KBM-7 (cell line): ENCODE measurements at regions not wholly inside any gene's neighbourhood (a gene's known extent, or its start where the extent isn't known, plus 50 kb on each side); places are given as distances from the start of the nearest gene placed in this dataset.

Experiments used
- DNase-seq: peaks from one replicate; pipeline ENCODE4 v3.0.0-alpha.2; 2015
- in situ Hi-C: fragments of 300-500 bp; cut with MboI; formaldehyde crosslinking; loops from 2 replicates; pipeline ENCODE4 v1.14.3; 2020; ENCODE audit warnings: low sequenced_read_pairs, low pct_unique_long_range_greater_than_20kb, mixed read lengths

DNA sequence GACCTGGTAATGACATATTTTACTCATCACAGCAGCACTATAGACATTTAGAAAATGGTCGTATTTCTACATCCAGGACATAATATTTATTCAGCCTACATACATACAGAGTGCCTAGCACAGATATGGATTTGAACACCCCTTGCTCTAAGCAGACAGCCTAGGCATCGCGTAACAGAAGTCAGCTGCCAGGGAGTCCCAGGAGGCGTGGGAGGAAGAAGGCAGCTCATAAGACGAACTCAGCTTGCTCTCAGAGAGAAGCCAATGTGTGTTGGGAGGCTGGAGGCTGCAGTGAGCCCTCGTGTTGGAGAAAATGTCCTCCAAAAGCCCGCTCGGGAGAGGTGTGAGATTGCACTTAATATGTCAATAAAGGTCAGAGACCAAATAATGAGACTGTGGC lies 131.6 kb downstream of the BCOR start:
- in situ Hi-C loops = no loop called here
- no peak for DNase-seq

- in situ Hi-C loops = no loop called here
- no peak for DNase-seq
Measured at GRCh38 chrX:39967348-39967747, 130.4 kb downstream of the BCOR start.

DNA sequence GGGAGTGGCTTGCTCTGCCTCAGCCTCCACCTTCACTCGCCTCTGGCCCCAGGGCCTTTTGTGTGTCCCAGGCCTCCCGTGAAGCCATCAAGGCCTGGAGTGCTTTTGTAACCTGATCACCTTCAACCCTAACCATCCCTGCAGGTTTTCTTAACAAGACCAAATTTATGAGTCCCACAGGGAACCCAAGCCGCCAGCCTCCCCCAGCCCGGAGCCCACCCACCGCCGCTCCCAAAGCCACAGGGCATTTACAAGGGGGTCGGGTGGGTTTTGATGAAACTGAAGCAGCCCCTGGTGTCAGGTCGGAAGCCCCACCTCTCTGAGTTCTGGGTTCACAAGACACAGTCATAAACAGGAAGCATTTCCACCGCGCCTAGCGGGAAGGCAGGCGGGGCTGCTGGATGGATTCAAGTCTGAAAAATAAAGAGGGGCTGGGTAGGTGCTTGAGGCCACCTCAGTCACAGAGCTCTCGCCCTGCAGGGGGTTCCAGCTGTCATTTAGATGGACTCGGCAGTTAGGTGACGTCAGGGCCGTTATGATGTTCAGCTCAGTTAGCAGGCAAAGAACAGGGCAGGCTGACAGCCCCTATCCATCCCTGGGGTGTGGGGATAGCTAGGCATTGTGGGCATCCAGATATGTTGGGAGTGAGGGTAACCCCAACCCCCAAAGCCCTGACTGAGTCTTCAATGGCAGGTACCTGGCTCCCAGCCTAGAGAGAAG lies 128.5 kb downstream of the BCOR start:
- peak; percentile 54 for DNase-seq

DNA sequence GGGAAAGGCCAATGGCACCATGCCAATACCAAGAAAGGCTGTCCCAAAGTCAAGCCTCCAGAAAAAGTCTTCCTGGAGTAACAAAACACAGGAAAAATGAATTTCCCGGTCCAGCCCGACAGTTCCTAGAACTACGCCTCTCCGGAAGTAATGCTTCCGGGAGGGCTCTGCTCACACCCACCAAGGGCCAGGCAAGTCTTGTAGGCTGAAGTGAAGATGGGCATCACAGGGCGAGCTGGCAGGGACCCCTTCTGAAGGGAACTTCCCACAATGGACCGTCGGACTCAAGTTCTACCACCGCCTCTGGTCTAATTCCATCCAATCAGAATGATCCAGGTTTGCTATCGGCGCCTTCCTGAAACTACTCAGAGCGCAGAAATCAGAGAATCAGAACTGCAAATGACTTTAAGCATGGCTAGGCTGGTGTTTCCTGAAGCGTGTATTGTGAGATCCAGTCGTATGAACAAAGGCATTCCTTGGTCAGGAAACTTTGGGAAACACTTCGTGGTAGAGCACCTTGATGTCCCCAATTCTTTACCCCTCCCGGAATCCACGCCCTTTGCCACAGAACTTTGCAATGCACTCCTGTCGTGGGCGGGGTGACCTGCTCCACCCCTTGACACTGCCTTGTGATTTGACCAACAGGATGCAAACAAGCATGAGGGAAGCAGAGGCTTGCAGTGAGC lies 127.8 kb downstream of the BCOR start:
- in situ Hi-C loops = no loop called here
- DNase-seq = no peak

More for the DNA sequence above, 128.5 kb downstream of the BCOR start:
- in situ Hi-C loops = no loop called here

- no peak for DNase-seq
- in situ Hi-C loops = no loop called here
Measured at GRCh38 chrX:39971760-39972159, 126.0 kb downstream of the BCOR start.

DNA sequence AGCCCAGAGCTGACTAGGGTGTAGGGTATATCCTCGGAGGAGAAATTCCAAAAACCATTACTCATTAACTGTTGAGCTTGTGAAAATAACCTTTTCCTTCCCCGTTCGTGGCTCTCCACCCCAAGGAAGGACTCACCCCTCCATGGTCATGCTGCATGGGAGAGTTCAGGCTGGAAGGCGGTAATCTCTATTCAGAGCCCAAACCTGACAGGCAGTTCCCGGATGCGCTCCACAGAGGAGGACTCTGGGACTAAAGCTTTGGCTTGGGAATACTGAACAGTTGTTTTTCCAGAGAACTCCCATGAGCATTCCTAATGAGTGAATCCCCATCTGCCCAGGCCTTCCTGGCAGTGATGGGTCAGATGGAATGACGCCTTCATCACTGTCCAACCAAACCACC lies 125.4 kb downstream of the BCOR start:
- in situ Hi-C loops = no loop called here
- DNase-seq = no peak

DNA sequence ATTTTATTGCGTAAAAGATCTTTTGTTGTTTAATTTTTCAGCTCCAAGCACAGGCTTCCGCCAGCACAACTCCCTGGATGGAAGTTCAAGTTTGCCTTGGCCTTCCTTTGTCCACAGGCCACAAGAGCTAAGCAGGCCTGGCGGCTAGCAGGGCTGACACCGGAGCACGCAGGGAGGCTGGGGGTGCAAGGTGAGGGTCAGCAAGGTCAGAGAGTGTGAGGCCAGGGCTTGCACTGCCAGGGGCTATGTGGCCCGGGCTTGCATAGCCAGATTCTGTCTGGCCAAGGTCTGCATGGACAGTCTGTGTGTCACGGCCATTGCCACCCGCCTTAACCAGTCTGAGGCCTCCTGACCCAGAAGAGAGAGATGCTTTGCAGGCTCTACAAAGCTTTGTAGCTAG lies 123.9 kb downstream of the BCOR start:
- in situ Hi-C loops = no loop called here

GRCh38 chrX:39974270-39974669 lies 123.5 kb downstream of the BCOR start:
- in situ Hi-C loops = no loop called here
- DNase-seq = no peak

More for the DNA sequence above, 123.9 kb downstream of the BCOR start:
- DNase-seq = no peak

DNA sequence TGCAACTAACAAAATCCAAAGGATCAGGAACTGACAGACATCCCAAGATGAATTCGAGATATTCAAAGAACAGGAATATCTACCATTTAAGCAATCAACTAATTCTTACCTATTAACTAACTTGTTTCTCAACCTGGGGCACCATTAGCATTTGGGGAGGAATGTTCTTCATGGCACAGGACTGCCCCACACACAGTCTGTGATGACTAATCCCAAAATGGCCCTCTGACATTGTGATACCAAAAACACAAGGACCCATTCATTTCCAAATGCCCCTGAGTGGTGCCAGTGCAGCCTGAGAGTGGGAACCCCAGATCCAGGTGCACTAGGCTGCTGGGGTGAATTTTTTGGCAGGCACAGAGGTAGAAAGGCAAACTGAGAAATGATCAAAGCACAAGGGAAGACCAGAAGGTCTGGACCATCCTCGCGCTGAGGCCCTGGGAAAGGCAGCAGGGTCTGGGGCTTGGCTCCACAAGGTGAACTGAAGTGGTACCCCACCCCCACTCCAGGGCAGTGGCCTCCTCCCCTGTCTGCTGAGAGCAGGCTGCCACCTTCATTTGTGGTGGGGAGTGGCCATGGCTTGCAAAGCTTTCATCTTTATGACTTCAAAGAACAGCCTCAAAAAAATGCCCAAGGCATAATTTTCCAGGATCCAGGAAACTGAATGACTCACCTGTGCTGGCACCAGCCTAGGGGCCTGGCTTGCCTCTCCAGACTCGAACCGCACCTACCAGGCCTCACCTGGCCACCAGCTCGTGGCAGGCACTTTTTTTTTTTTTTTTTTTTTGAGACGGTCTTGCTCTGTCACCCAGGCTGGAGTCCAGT lies 122.4 kb downstream of the BCOR start:
- in situ Hi-C loops = no loop called here
- DNase-seq = no peak

GRCh38 chrX:39981946-39982345 lies 115.8 kb downstream of the BCOR start:
- no peak for DNase-seq
- in situ Hi-C loops = no loop called here

GRCh38 chrX:39982948-39983347 lies 114.8 kb downstream of the BCOR start:
- no peak for DNase-seq
- in situ Hi-C loops = no loop called here

GRCh38 chrX:39983715-39984114 lies 114.0 kb downstream of the BCOR start:
- no peak for DNase-seq
- in situ Hi-C loops = no loop called here

DNA sequence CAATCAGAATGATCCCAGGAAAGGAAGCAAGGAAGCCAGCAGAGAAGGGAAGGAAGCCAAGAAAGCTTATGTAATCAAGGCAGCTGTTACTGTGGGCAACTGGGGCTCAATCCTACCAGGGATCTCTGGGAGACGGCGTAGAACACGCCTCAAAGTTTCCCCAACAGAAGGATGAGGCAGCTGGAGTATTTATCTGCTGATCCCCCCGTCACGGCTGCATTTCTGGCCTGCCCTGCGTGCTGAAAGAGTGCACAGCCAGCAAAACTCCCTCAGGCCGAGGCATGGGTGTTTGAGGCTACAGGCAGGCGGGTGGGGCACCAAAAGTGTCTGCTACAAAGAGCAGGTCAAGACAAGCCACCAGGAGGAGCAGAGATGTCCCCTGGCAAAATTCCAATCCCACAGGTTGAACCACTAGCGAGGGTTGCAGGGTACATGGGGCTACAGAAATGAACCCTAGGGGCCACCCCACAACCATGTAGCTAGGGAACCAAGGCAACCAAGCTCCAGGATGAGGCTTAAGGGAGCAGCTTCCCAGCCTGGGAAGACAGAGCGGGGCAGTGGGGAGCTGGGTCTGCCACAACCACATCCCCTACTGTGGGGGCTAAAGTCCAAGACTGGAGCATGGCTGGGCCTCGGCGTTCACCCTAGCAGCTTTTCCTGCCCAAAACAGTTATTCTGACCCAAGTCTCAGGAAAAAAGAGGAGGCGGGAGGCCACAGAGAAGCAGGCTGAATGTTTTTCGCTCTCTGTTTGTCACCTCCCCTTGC lies 113.4 kb downstream of the BCOR start:
- no peak for DNase-seq
- in situ Hi-C loops = no loop called here

DNA sequence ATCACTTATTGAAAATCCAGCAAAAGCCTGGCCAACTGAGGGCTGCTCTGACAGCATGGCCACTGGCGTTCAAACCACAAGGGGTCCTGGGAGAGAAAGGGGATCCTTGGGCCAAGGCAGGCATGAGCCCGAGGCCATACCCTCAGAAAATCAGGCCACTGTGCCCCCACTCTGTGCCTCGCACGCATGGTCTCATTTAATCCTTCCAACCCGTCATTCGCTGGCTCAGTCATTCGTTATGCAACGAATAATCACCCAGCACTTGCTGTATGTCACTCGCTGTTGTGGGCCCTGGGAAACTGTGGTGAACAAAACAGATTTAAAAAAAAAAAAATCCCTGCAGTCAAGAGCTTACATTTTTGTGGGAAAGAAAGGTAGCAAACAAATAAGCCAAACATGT lies 112.7 kb downstream of the BCOR start:
- in situ Hi-C loops = no loop called here
- no peak for DNase-seq

- no peak for DNase-seq
- in situ Hi-C loops = no loop called here
Measured at GRCh38 chrX:39985551-39985950, 112.2 kb downstream of the BCOR start.

- in situ Hi-C loops = no loop called here
- no peak for DNase-seq
Measured at GRCh38 chrX:39988496-39988895, 109.3 kb downstream of the BCOR start.

DNA sequence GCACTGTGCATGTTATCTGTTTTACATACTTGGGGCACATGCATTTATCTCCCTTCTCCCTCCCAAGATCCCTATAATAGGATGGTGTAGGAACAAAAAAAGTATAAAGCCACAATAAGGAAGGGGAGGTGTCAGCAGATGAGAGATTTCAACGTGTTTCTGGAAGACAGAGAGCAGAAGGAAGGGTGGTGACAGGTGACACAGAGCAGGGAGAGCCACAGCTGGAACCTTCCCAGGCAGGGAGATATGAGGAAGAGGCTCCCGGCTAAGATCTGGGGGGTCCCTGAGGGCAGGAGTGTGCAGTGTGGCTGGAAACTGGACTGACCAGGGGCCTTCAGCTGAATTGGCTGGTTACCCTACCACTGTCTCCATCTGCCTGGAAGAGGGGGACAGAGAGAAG lies 107.4 kb downstream of the BCOR start:
- DNase-seq = no peak
- in situ Hi-C loops = no loop called here

- no peak for DNase-seq
- in situ Hi-C loops = no loop called here
Measured at GRCh38 chrX:39992300-39992699, 105.5 kb downstream of the BCOR start.

DNA sequence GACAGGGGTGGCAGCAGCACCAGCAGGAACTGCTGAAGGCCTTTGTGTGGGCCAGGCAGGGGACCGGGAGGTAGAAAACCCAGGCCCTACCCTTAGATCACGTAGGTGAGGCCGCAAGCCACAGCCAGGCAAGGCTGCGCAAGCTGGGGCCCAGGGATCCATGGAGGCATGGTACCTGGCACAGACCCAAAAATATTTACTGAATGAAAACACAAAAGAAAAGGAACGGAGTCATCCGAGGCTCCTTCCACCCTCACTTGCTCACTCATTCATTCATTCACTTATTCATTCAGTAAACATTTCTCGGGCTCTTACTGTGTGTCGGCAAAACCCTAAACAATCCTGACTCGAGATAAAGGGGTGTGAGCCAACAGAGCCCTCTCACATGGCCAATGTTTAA lies 102.3 kb downstream of the BCOR start:
- no peak for DNase-seq
- in situ Hi-C loops = no loop called here
